ENCODE measurements at regions not wholly inside any gene's neighbourhood (a gene's known extent, or its start where the extent isn't known, plus 50 kb on each side); places are given as distances from the start of the nearest gene placed in this dataset.

- in situ Hi-C loops (cut with HindIII; ENCODE audit: low pct_unique_long_range_greater_than_20kb, low sequenced_read_pairs) = no loop called here
Measured at GRCh38 chr6:43871933-43872332, 101.9 kb downstream of the VEGFA start.

DNA sequence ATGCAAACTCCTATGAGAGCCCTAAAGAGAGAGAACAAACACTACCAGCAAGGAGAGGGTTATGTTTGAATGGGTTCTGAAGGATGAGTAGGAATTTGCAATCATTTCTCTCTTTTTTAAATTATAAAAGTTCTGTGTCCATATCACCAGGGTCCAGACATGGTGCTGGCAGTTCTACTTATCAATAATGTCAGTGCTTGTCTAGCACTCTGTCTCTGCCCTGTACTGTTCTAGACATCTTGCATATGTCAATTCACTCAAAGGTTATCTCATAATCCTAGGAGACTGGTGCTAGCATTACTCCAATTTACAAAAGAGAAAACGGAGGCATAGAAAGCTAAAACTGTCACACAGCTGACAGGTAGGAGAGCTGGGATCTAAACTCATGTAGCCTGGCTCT is 101.3 kb downstream of the VEGFA start:
- DNase-seq (ENCODE audit: low read depth, low spot score) = no peak
- in situ Hi-C loops (cut with HindIII; ENCODE audit: low pct_unique_long_range_greater_than_20kb, low sequenced_read_pairs) = no loop called here

More at GRCh38 chr6:43871933-43872332, 101.9 kb downstream of the VEGFA start:
- DNase-seq (ENCODE audit: low read depth, low spot score) = no peak

DNA sequence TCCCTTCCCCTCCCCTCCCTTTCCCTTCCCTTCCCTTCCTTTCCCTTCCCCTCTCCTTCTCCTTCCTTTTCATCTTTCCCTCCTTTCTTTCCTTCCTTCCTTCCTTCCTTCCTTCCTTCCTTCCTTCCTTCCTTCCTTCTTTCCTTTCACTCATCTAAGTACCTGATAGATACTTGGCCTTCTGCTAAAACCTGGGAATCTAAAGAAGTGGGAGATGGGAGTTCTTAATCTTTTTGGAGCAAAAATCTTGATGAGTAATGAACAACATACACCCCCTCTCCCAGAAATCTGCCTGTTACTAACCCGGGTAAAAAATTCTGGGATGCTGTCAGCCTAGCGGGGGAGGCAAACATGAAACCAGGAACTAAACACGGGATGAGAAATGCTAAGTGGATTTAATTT is 100.7 kb downstream of the VEGFA start:
- in situ Hi-C loops (cut with HindIII; ENCODE audit: low pct_unique_long_range_greater_than_20kb, low sequenced_read_pairs) = no loop called here
- no peak for DNase-seq (ENCODE audit: low read depth, low spot score)

GRCh38 chr6:43869792-43870659 is 100.0 kb downstream of the VEGFA start:
- DNase-seq (ENCODE audit: low read depth, low spot score) = no peak
- in situ Hi-C loops (cut with HindIII; ENCODE audit: low pct_unique_long_range_greater_than_20kb, low sequenced_read_pairs) = no loop called here

- DNase-seq (ENCODE audit: low read depth, low spot score) = no peak
- in situ Hi-C loops (cut with HindIII; ENCODE audit: low pct_unique_long_range_greater_than_20kb, low sequenced_read_pairs) = no loop called here
Measured at GRCh38 chr6:43869079-43869710, 99.2 kb downstream of the VEGFA start.

DNA sequence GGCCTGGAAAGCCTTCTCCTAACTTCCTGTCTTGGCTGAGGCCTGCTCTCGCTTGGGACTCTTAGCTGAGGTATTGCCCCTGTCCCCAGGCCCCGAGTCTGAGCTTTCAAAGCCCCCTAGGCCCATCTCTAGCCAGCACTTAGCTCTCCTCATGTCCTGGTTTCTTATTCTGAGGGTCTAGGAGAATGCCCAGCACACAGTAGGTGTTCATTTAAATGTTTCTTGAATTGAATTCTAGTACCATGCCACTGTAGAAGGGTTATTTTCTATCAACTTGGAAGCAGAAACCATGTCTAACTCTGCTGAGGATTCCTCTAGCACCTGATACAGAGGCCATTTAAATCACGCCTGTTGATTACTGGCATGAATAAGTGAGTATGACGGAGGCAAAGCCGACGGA is 98.5 kb downstream of the VEGFA start:
- no peak for DNase-seq (ENCODE audit: low read depth, low spot score)
- in situ Hi-C loops (cut with HindIII; ENCODE audit: low pct_unique_long_range_greater_than_20kb, low sequenced_read_pairs) = no loop called here

DNA sequence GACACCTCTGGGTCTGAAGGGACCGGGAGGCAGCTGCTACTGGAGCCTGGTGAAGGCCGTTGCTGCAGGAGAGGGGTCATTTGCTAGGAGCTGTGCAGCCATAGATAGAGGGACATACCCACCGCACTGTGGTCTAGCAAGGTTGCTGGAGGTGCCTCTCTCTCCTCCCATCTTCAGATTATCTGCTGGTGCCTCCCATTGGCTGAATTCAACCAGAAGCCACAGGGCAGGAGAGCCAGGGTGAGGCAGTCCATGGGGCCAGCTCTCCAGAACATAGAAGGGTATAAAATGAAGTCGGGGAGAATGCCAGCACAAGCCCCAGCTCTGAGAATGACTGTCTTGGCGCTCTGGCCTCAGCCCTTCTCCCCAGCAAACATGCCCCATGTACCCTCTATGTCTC is 98.0 kb downstream of the VEGFA start:
- DNase-seq (ENCODE audit: low read depth, low spot score) = no peak
- in situ Hi-C loops (cut with HindIII; ENCODE audit: low pct_unique_long_range_greater_than_20kb, low sequenced_read_pairs) = no loop called here

- DNase-seq (ENCODE audit: low read depth, low spot score) = no peak
- in situ Hi-C loops (cut with HindIII; ENCODE audit: low pct_unique_long_range_greater_than_20kb, low sequenced_read_pairs) = no loop called here
Measured at GRCh38 chr6:43867246-43867645, 97.2 kb downstream of the VEGFA start.

GRCh38 chr6:43865932-43866645 is 96.1 kb downstream of the VEGFA start:
- in situ Hi-C loops (cut with HindIII; ENCODE audit: low pct_unique_long_range_greater_than_20kb, low sequenced_read_pairs) = no loop called here
- DNase-seq (ENCODE audit: low read depth, low spot score) = no peak

- no peak for DNase-seq (ENCODE audit: low read depth, low spot score)
- in situ Hi-C loops (cut with HindIII; ENCODE audit: low pct_unique_long_range_greater_than_20kb, low sequenced_read_pairs) = no loop called here
Measured at GRCh38 chr6:43865086-43865485, 95.1 kb downstream of the VEGFA start.

DNA sequence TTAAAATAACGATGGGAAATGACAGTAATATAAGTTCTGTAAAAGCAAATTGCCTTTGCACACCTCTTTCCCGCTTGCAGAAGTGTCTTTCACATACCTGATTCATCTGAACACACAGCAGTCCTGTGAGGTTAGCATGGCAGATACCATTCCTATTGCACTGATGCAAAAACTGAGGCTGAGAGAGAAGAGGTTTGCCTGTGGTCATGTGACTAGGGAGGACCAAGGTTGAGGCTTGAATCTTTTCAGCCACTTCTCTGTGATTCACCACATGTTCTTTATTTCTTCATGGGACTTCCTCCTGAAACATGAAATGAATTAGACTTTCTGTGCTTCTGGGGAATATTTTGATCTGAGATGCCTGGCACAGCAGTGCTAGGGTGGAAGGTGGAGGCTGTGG is 92.9 kb downstream of the VEGFA start:
- in situ Hi-C loops (cut with HindIII; ENCODE audit: low pct_unique_long_range_greater_than_20kb, low sequenced_read_pairs) = no loop called here
- DNase-seq (ENCODE audit: low read depth, low spot score) = no peak

DNA sequence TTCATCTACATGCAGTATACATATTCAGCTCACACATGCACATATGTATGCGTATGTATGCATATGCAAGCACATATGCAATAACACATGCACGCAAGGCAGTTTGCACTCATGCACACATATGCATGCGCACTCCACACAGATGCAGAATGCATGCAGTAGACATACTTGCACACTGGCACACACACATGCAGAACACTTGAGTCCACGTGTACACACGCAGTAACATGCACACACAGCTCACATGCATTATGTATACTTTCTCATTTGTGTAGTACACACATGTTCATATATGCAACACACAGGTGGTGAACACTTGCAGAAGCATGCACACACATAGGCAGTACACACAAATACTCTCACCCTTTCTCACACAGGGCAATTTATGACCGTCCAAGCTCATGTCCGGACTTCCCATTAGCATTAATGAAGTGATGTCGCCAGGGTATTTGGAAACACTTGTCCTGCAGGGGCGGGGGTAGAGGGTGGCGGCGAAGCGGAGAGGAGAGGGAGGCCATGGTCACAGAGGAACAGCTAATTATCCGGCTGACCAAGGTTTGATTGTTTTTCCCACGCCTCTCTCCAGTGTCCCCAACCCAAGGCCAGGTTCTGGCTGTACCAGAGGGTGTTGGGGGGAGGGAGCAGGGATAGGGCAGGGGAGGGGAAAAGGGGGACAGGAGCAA is 91.3 kb downstream of the VEGFA start:
- in situ Hi-C loops (cut with HindIII; ENCODE audit: low pct_unique_long_range_greater_than_20kb, low sequenced_read_pairs) = no loop called here

GRCh38 chr6:43860285-43860684 is 90.3 kb downstream of the VEGFA start:
- DNase-seq (ENCODE audit: low read depth, low spot score) = no peak
- in situ Hi-C loops (cut with HindIII; ENCODE audit: low pct_unique_long_range_greater_than_20kb, low sequenced_read_pairs) = no loop called here

More for the DNA sequence above, 91.3 kb downstream of the VEGFA start:
- no peak for DNase-seq (ENCODE audit: low read depth, low spot score)

DNA sequence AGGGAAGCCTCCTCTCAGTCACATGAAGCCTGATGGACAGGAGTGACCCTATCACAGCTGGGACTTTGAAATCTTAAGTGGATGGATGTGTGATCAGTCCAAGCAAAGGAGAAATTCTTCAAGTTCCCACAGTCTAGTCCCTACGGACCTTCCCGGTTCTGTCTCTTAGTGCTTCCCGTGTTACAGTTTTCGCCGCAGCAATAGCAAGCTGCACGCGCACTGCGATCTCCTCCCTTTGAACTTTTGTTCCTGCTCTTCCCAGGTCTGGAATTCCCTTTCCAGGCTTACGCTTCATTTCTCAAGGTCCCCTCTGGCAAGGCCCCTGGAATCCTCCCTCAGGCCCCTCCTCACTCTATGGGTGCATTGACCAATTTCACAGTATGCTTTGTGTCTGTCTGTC is 89.2 kb downstream of the VEGFA start:
- in situ Hi-C loops (cut with HindIII; ENCODE audit: low pct_unique_long_range_greater_than_20kb, low sequenced_read_pairs) = no loop called here
- DNase-seq (ENCODE audit: low read depth, low spot score) = no peak

GRCh38 chr6:43858161-43859153 is 88.4 kb downstream of the VEGFA start:
- DNase-seq (ENCODE audit: low read depth, low spot score) = no peak
- in situ Hi-C loops (cut with HindIII; ENCODE audit: low pct_unique_long_range_greater_than_20kb, low sequenced_read_pairs) = no loop called here

GRCh38 chr6:43856005-43856765 is 86.2 kb downstream of the VEGFA start:
- in situ Hi-C loops (cut with HindIII; ENCODE audit: low pct_unique_long_range_greater_than_20kb, low sequenced_read_pairs) = no loop called here
- peak; percentile 27 for DNase-seq (ENCODE audit: low read depth, low spot score)

All from SK-MEL-5 (cell line).